CD4-positive, alpha-beta T cell treated with Interleukin-15 for 4 hours (primary cell): ENCODE measurements at regions not wholly inside any gene's neighbourhood (a gene's known extent, or its start where the extent isn't known, plus 50 kb on each side); places are given as distances from the start of the nearest gene placed in this dataset.

Experiments
- DNase-seq: peaks from one replicate; pipeline ENCODE4 v3.0.0-alpha.2; 2020; ENCODE audit warnings: low spot score

GRCh38 chr5:101929628-101930027, 366.5 kb downstream of the SLCO4C1 start:
- DNase-seq, result no peak

- DNase-seq, result no peak
Observed at GRCh38 chr5:101917166-101917565, 378.9 kb downstream of the SLCO4C1 start.

GRCh38 chr5:101915554-101915953, 380.5 kb downstream of the SLCO4C1 start:
- no peak for DNase-seq

- no peak for DNase-seq
Observed at GRCh38 chr5:101904736-101905135, 391.3 kb downstream of the SLCO4C1 start.

GRCh38 chr5:101897914-101898313, 398.2 kb downstream of the SLCO4C1 start:
- no peak for DNase-seq

GRCh38 chr5:101894985-101895384, 401.1 kb downstream of the SLCO4C1 start:
- DNase-seq, result no peak

- no peak for DNase-seq
Observed at GRCh38 chr5:101878190-101878589, 417.9 kb downstream of the SLCO4C1 start.

GRCh38 chr5:101877451-101877850, 418.6 kb downstream of the SLCO4C1 start:
- no peak for DNase-seq

GRCh38 chr5:101866473-101866872, 429.6 kb downstream of the SLCO4C1 start:
- no peak for DNase-seq

- no peak for DNase-seq
Observed at GRCh38 chr5:101860563-101860962, 435.5 kb downstream of the SLCO4C1 start.

- DNase-seq, result no peak
Observed at GRCh38 chr5:101860145-101860544, 435.9 kb downstream of the SLCO4C1 start.

GRCh38 chr5:101846496-101846895, 449.6 kb downstream of the SLCO4C1 start:
- no peak for DNase-seq

- DNase-seq, result no peak
Observed at GRCh38 chr5:101843055-101843454, 453.0 kb downstream of the SLCO4C1 start.

- no peak for DNase-seq
Observed at GRCh38 chr5:101838435-101838834, 457.6 kb downstream of the SLCO4C1 start.

GRCh38 chr5:101829255-101829654, 466.8 kb downstream of the SLCO4C1 start:
- DNase-seq, result no peak

- DNase-seq, result no peak
Observed at GRCh38 chr5:101811466-101811865, 484.6 kb downstream of the SLCO4C1 start.

GRCh38 chr5:101806410-101806809, 489.7 kb downstream of the SLCO4C1 start:
- DNase-seq, result no peak

- no peak for DNase-seq
Observed at GRCh38 chr5:101796427-101796826, 499.7 kb downstream of the SLCO4C1 start.

- no peak for DNase-seq
Observed at GRCh38 chr5:101788797-101789196, 507.3 kb downstream of the SLCO4C1 start.

GRCh38 chr5:101785090-101785489, 511.0 kb downstream of the SLCO4C1 start:
- no peak for DNase-seq

GRCh38 chr5:101783241-101784013, 512.7 kb downstream of the SLCO4C1 start:
- DNase-seq, result no peak

- DNase-seq, result no peak
Observed at GRCh38 chr5:101782352-101783103, 513.6 kb downstream of the SLCO4C1 start.

GRCh38 chr5:101751105-101751504, 545.0 kb downstream of the SLCO4C1 start:
- no peak for DNase-seq
